MM.1S (cell line): ENCODE measurements at regions not wholly inside any gene's neighbourhood (a gene's known extent, or its start where the extent isn't known, plus 50 kb on each side); places are given as distances from the start of the nearest gene placed in this dataset.

Experiments used
- CTCF ChIP-seq: fragments of 300-600 bp; sonication (generic); IDR thresholded peaks from 2 replicates; pipeline ENCODE4 v1.5.1; 2016; ENCODE audit warnings: antibody characterized with exemption, low read length, mixed read lengths
- EZH2 ChIP-seq: fragments of 300-600 bp; sonication (generic); optimal IDR thresholded peaks from 2 replicates; pipeline ENCODE3; 2017; ENCODE audit warnings: low read depth, mild to moderate bottlenecking, antibody characterized with exemption, low read length, mixed read lengths
- EZH2phosphoT487 ChIP-seq: fragments of 300-600 bp; sonication (generic); IDR thresholded peaks from 2 replicates; pipeline ENCODE4 v1.6.1; 2018; ENCODE audit warnings: antibody characterized with exemption, low read length

- TF ChIP-seq EZH2phosphoT487 (no peak), CTCF (no peak), EZH2 (no peak)
Measured at GRCh38 chr17:77296769-77297409, 156.1 kb downstream of the SEC14L1 start.
